GM04504 (cell line): ENCODE measurements at regions not wholly inside any gene's neighbourhood (a gene's known extent, or its start where the extent isn't known, plus 50 kb on each side); places are given as distances from the start of the nearest gene placed in this dataset.

ENCODE experiments used
- DNase-seq: peaks from one replicate; pipeline ENCODE4 v3.0.0-alpha.2; 2012; ENCODE audit warnings: low read depth

GRCh38 chr7:36100226-36100625 is 52.8 kb upstream of the EEPD1 start:
- no peak for DNase-seq

DNA sequence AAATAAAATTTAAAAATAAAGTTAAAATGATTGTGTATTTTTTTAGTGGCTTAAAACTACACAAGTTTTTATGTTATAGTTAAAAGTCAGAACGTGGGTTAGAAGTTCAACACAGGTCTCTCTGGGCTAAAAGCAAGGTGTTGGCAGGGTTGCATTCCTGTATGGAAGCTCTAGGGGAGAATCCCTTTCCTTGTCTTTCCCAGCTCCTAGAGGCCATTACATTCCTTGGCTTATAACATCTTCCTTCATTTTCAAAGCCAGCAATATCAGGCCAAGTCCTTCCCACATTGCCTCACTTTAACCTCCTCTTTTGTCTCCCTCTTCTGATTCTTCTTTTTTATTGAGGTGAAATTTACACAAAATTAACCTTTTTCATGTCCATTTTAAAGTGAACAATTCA is 52.4 kb upstream of the EEPD1 start:
- no peak for DNase-seq
